ENCODE measurements at regions not wholly inside any gene's neighbourhood (a gene's known extent, or its start where the extent isn't known, plus 50 kb on each side); places are given as distances from the start of the nearest gene placed in this dataset.

DNA sequence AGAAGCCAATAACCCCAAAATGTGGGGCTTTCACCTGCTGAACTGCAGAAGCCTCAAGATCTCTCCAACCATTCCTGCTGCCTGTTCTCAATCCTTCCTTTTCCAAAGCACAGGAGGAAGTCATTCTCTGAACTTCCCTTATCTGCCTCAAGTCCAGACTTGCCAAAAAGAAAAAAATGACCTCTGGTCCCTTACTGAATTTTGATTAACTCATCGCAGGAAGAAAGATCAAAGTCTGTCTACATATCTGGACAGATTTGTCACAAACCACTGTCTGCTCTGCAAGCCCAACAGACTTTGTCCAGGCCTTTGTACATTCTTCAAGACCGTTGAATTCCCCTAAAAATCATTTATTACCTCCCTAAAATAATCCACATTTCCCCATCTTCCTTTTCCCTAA, 126.5 kb upstream of the NBEA start:
- Histone ChIP-seq H3K4me1 (peaks cover 4 to 22% (median 10%) of the 10 kb centered on the region in 3 donors), H3K27me3 (no peaks in the 10 kb centered on the region), H3K27ac (no peak overlapping the region), H3K4me3 (no peak overlapping the region), H3K36me3 (no peaks in the 10 kb centered on the region), H3K9me3 (peaks cover 0 to 10% (median 0%) of the 10 kb centered on the region in 3 donors)
- no peak for TF ChIP-seq POLR2A (IDR thresholded peaks at IDR 0.05)
- TF ChIP-seq POLR2AphosphoS5 (IDR thresholded peaks at IDR 0.05), result no peak
- no peak for TF ChIP-seq EP300 (IDR thresholded peaks at IDR 0.05)
- TF ChIP-seq, protein P1, sequence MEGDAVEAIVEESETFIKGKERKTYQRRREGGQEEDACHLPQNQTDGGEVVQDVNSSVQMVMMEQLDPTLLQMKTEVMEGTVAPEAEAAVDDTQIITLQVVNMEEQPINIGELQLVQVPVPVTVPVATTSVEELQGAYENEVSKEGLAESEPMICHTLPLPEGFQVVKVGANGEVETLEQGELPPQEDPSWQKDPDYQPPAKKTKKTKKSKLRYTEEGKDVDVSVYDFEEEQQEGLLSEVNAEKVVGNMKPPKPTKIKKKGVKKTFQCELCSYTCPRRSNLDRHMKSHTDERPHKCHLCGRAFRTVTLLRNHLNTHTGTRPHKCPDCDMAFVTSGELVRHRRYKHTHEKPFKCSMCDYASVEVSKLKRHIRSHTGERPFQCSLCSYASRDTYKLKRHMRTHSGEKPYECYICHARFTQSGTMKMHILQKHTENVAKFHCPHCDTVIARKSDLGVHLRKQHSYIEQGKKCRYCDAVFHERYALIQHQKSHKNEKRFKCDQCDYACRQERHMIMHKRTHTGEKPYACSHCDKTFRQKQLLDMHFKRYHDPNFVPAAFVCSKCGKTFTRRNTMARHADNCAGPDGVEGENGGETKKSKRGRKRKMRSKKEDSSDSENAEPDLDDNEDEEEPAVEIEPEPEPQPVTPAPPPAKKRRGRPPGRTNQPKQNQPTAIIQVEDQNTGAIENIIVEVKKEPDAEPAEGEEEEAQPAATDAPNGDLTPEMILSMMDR (IDR thresholded peaks at IDR 0.05), result no peak
- ATAC-seq, result no peak
- 81 to 86% methylated on average over 2 of the region's 2 CpGs for WGBS, 2 donors (ENCODE audit: low coverage in 1 of 2)

DNA sequence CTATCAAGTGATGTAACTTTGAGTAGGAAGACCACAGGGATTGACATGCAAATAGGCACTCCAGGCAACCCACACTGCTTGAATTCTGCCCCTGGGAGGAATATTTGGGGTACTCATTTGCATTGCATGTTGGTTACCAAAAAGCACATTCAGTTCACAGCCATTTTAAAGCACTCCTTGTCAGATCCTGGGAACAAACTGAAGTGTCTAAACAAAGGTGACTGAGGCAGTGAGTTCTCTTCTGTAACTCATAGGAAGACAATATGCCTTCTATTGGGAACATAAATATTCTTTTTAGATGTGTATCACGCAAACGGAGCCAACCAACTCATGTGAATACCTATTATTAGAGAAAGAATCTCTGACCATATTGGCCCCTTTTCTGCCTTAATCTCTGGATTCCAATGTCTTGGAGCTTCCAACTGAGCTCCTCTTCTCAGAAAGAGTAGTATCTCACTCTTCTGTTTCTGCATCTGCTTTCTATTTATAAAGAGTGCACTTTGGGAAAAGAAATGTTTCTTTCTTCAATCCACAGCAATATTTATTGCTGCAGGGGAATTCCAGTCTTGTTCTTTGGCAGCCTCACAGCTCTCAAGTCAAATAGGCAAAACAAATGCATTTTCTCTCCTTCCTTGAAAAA, 125.7 kb upstream of the NBEA start:
- H3K27me3 ChIP-seq, result no peaks in the 10 kb centered on the region
- TF ChIP-seq, protein P1 (IDR thresholded peaks at IDR 0.05), result no peak
- TF ChIP-seq POLR2A (IDR thresholded peaks at IDR 0.05) (no peak), POLR2AphosphoS5 (IDR thresholded peaks at IDR 0.05) (no peak), EP300 (IDR thresholded peaks at IDR 0.05) (no peak)
- H3K36me3 ChIP-seq, result no peaks in the 10 kb centered on the region
- ATAC-seq, result no peak
- H3K4me1 ChIP-seq, result peaks cover 4 to 22% (median 10%) of the 10 kb centered on the region in 3 donors
- H3K27ac ChIP-seq, result peak overlapping the region in 3 of 4 donors; percentile 11 to 56 (median 39)
- peaks cover 0 to 10% (median 0%) of the 10 kb centered on the region in 3 donors for H3K9me3 ChIP-seq
- 0 to 9% methylated on average over 2 of the region's 2 CpGs for WGBS, 2 donors (ENCODE audit: low coverage in 1 of 2)
- H3K4me3 ChIP-seq, result no peak overlapping the region

DNA sequence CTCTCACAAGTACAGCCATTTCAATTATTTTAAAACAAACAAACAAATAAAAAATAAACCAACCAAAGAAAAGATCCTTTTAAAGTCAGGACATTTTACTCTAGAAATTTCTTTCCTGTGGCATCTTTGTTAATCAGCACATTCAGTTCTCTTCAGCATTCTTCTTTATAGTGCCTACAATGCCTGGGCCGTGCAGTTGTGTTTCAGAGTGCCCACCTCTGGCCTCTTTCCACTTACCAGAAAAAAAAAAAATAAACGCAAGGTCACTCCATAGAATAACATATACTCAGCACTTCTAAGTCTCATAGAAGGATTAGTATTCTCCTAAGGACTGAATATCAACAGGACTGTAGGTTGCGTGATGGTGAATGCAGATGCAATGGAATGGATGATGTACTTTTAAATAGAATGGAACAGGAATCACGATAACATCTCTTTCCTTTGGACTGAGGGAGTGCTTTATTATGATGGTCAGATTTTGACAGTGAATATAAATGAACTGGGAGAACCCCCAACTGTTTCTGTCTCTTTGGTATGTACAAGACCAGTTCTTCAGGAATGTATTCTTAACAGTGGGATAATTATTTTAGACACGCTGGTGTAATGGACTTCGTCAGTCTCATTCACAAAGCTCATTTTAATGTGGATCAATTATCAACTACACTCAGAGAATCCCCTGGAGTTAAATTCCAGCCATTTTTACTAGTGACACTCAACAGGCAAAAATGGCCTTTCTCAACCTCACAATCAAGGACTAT, 125.0 kb upstream of the NBEA start:
- Histone ChIP-seq H3K4me3 (no peak overlapping the region), H3K9me3 (peaks cover 0 to 10% (median 0%) of the 10 kb centered on the region in 3 donors), H3K27me3 (no peaks in the 10 kb centered on the region), H3K36me3 (no peaks in the 10 kb centered on the region), H3K4me1 (peaks cover 4 to 22% (median 10%) of the 10 kb centered on the region in 3 donors), H3K27ac (peak overlapping the region in 3 of 4 donors; percentile 11 to 56 (median 39))
- ATAC-seq, result no peak
- TF ChIP-seq EP300 (IDR thresholded peaks at IDR 0.05), result no peak
- TF ChIP-seq POLR2AphosphoS5 (IDR thresholded peaks at IDR 0.05), result no peak
- TF ChIP-seq POLR2A (IDR thresholded peaks at IDR 0.05), result no peak
- TF ChIP-seq, protein P1 (IDR thresholded peaks at IDR 0.05), result no peak
- 12 to 40% methylated on average over 6 of the region's 6 CpGs for WGBS, 2 donors (ENCODE audit: low coverage in 1 of 2)

DNA sequence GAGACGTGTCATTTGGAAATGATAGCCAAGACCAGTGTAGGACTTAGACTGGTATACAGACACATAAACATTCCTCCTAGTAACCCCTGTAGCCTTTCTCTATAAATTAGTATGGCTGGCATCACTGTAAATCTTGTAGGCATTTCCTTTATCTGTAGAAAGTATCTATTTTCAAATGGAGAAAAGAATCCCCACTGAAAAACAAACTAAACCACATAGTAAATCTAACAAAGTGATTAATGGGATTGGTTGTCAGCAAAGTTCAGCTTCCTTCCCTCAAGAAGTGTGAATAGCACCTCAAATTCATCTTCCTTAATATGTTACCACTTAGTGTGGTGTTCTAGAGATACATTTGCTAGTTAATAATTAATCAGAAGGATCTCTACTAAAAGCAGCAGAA, 119.4 kb upstream of the NBEA start:
- Histone ChIP-seq H3K36me3 (no peaks in the 10 kb centered on the region), H3K27me3 (no peaks in the 10 kb centered on the region), H3K9me3 (no peaks in the 10 kb centered on the region), H3K4me1 (no peaks in the 10 kb centered on the region), H3K27ac (no peak overlapping the region), H3K4me3 (no peak overlapping the region)
- TF ChIP-seq, protein P1 (IDR thresholded peaks at IDR 0.05), result no peak
- TF ChIP-seq POLR2A (IDR thresholded peaks at IDR 0.05), result no peak
- TF ChIP-seq POLR2AphosphoS5 (IDR thresholded peaks at IDR 0.05), result no peak
- TF ChIP-seq EP300 (IDR thresholded peaks at IDR 0.05), result no peak
- WGBS, 2 donors (ENCODE audit: low coverage in 1 of 2), result 79% methylated on average over 1 of the region's 1 CpG; no CpG with 5 or more reads in 1 of the 2 donors
- no peak for ATAC-seq

Measured in gastroesophageal sphincter (tissue), 4 donors.